Peyer's patch (tissue), 4 donors: ENCODE measurements at regions not wholly inside any gene's neighbourhood (a gene's known extent, or its start where the extent isn't known, plus 50 kb on each side); places are given as distances from the start of the nearest gene placed in this dataset.

Experiments used
- DNase-seq, 3 donors: peaks; one replicate each; pipeline ENCODE4 v3.0.0-alpha.2; 2017 to 2019
- H3K27ac ChIP-seq, 4 donors: fragments of 200-600 bp; sonication (generic); one replicate each; pipeline ENCODE4 v1.5.1; 2016 to 2019
- H3K27me3 ChIP-seq, 2 donors: fragments of 200-600 bp; sonication (generic); one replicate each; pipeline ENCODE4 v1.5.1; 2019
- H3K36me3 ChIP-seq, 3 donors: fragments of 200-600 bp; sonication (generic); one replicate each; pipeline ENCODE4 v1.5.1; 2016 to 2019
- H3K4me1 ChIP-seq, 4 donors: fragments of 200-600 bp; sonication (generic); one replicate each; pipeline ENCODE4 v1.5.1; 2016 to 2019
- H3K4me3 ChIP-seq, 4 donors: fragments of 200-600 bp; sonication (generic); 1 replicate in 3 of 4; 2 replicates in 1 of 4; pipeline ENCODE4 v1.5.1; 2016 to 2019; ENCODE audit warnings: mild to moderate bottlenecking in 1 of 4
- H3K9me3 ChIP-seq, 4 donors: fragments of 200-600 bp; sonication (generic); one replicate each; pipeline ENCODE4 v1.5.1; 2016 to 2019; ENCODE audit warnings: mild to moderate bottlenecking in 1 of 4
- POLR2A ChIP-seq, 2 donors: fragments of 450-650 bp; IDR thresholded peaks; one replicate each; pipeline ENCODE4 v1.5.1; 2017; ENCODE audit warnings: antibody characterized with exemption in 2 of 2, mild to moderate bottlenecking in 2 of 2, moderate library complexity in 2 of 2
- TF ChIP-seq, protein P1 (sequence below), 6 experiments: fragments of 450-650 bp in 4 of 6; fragments of 200-600 bp in 2 of 6; sonication (generic) in 1 of 6; IDR thresholded peaks; one replicate each; pipeline ENCODE4 v1.5.1; 2017 to 2019; ENCODE audit warnings: antibody characterized with exemption in 6 of 6, mild to moderate bottlenecking in 3 of 6, moderate library complexity in 1 of 6

DNA sequence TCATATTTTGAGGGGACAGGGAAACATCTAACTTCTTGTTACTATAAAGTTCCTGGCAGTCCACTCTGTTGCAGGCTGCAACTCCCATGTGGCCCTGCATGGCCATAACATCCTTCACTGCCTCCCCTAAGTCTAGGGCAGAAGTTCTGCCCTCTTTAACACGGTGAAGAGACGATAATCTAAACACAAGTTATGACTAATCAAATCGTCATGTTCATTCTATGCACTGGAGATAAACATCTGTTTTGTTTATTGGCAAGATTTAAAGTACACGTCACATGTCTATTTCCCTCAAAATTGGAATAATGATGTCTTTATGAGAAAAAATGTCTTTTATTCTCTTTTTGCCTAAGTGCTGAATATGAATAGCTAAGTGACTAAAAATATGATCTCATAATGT, 1629.4 kb downstream of the PCDH9 start:
- H3K36me3 ChIP-seq: no peaks in the 10 kb centered on the region
- no peak overlapping the region for H3K27ac ChIP-seq
- no peak for DNase-seq
- TF ChIP-seq, protein P1, sequence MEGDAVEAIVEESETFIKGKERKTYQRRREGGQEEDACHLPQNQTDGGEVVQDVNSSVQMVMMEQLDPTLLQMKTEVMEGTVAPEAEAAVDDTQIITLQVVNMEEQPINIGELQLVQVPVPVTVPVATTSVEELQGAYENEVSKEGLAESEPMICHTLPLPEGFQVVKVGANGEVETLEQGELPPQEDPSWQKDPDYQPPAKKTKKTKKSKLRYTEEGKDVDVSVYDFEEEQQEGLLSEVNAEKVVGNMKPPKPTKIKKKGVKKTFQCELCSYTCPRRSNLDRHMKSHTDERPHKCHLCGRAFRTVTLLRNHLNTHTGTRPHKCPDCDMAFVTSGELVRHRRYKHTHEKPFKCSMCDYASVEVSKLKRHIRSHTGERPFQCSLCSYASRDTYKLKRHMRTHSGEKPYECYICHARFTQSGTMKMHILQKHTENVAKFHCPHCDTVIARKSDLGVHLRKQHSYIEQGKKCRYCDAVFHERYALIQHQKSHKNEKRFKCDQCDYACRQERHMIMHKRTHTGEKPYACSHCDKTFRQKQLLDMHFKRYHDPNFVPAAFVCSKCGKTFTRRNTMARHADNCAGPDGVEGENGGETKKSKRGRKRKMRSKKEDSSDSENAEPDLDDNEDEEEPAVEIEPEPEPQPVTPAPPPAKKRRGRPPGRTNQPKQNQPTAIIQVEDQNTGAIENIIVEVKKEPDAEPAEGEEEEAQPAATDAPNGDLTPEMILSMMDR (IDR thresholded peaks at IDR 0.05): no peak
- TF ChIP-seq POLR2A (IDR thresholded peaks at IDR 0.05): no peak
- no peaks in the 10 kb centered on the region for H3K4me1 ChIP-seq
- no peaks in the 10 kb centered on the region for H3K27me3 ChIP-seq
- no peaks in the 10 kb centered on the region for H3K9me3 ChIP-seq
- no peak overlapping the region for H3K4me3 ChIP-seq

DNA sequence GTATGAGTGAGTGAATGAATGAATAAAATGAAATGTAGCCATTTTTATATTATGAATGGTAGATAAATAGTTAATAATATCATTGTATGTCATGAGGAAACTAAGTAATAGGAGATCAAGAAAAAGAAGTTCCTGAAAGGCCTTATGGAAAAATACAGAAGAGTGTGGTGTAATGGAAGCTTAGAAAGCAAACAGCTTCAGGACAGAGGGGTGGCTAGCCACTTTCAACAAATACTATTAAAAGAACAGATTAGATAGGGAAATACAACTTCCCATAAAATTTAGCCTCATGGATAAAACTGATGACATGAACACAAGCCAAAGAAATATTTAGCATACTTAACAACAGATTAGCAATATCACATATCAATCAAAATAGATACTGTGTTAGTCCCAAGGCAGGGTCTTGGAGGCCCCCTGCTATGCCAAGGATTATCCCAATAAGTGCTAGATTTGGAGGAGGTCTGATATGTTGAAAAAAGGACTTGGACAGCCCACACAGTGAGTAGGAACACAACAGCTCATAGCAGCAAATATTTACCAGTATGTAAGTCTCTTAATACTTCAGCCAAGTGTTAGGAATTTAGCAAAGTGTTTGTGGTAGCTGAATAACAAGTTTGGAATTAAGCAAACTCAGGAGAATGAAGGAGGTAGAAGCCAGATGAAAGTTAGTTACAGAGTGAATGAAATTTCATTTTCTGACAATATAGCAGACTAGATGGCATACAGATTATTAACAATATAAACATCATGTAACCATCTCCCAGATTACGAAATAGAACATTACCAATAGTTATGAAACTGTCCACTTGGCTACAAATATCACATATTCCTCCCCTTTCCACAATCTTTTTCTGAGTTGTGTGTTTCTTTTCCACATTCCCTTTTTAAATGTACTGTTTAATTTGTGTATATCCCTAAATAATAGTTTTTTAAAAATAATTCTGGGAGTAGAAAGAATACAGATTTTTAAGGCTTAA, 1632.0 kb downstream of the PCDH9 start:
- DNase-seq: no peak
- Histone ChIP-seq H3K9me3 (no peaks in the 10 kb centered on the region), H3K4me3 (no peak overlapping the region), H3K27ac (no peak overlapping the region), H3K36me3 (no peaks in the 10 kb centered on the region), H3K27me3 (no peaks in the 10 kb centered on the region), H3K4me1 (no peaks in the 10 kb centered on the region)
- TF ChIP-seq, protein P1 (IDR thresholded peaks at IDR 0.05): no peak
- TF ChIP-seq POLR2A (IDR thresholded peaks at IDR 0.05): no peak

DNA sequence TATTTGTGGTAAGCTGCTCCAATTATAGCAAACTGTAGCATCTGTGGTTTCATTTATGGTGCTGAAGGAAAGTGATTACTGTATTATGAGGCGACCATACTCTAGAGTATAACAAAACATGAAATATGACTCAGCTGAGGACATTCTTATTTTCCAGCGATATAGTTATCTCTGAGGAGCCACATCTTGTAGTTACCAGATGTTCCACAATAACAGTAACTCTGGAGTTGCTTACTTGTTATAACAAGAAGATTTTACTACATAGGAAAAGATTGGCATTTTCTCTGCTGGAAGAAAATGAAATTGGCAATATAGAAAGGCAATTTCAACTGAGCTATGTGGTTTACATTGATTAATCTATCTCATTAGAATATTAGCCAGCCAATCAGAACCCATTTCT, 1634.2 kb downstream of the PCDH9 start:
- no peak overlapping the region for H3K27ac ChIP-seq
- DNase-seq: no peak
- no peaks in the 10 kb centered on the region for H3K27me3 ChIP-seq
- no peaks in the 10 kb centered on the region for H3K9me3 ChIP-seq
- TF ChIP-seq POLR2A (IDR thresholded peaks at IDR 0.05): no peak
- TF ChIP-seq, protein P1 (IDR thresholded peaks at IDR 0.05): no peak
- H3K4me1 ChIP-seq: no peaks in the 10 kb centered on the region
- H3K36me3 ChIP-seq: no peaks in the 10 kb centered on the region
- no peak overlapping the region for H3K4me3 ChIP-seq

DNA sequence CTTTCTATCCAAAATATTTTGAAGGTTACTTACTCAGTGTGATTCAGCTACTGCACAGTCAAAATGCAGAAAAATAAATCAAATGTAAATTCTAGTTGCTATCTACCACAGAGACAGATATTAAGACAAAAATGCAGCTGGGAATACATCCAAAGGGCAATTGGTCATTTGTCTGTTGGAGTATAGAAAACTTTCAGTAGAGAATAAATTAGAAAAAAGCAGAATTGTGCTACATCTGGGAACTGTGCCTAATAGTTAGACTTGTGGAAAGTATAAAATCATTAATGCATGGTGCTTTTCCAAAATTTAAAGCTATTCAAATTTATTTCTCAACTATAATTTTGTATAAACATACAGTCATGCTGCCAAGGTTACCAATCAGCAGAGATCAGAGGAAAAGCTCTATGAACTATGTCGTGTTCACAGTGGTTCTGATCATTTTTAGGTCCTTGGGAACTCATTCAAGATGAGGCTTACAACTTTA, 1635.8 kb downstream of the PCDH9 start:
- TF ChIP-seq, protein P1 (IDR thresholded peaks at IDR 0.05): no peak
- no peak for TF ChIP-seq POLR2A (IDR thresholded peaks at IDR 0.05)
- DNase-seq: no peak
- H3K27ac ChIP-seq: no peak overlapping the region
- no peak overlapping the region for H3K4me3 ChIP-seq
- H3K27me3 ChIP-seq: no peaks in the 10 kb centered on the region
- no peaks in the 10 kb centered on the region for H3K9me3 ChIP-seq
- H3K4me1 ChIP-seq: no peaks in the 10 kb centered on the region
- H3K36me3 ChIP-seq: no peaks in the 10 kb centered on the region

DNA sequence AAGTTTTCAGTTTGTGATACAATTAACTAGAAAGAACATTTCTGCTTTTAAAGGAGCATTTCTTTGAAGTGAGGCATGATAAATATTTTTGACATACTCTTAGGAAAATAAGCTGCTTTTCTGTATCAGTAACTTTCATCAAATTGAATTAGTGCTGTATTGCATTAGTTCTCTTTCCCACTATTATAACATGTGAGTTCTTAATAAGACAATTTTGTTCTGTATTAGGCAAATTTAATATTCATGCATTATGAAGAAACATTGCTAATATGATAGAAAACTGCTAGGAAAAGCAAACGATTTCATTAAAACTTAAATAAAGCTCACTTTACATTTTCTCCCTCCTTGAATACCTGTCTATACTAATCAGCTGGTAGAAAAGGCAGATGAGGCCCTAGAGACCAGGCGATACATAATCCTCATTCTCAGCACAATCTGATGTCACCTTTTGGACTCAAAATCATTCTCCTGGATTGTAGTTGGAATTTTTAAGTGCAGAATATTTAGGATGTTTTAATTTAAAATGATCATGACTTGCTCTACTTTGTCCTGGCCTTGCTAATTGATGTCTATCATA, 1636.8 kb downstream of the PCDH9 start:
- no peaks in the 10 kb centered on the region for H3K4me1 ChIP-seq
- H3K36me3 ChIP-seq: no peaks in the 10 kb centered on the region
- H3K9me3 ChIP-seq: no peaks in the 10 kb centered on the region
- DNase-seq: no peak
- H3K4me3 ChIP-seq: no peak overlapping the region
- no peak overlapping the region for H3K27ac ChIP-seq
- no peaks in the 10 kb centered on the region for H3K27me3 ChIP-seq
- TF ChIP-seq, protein P1 (IDR thresholded peaks at IDR 0.05): no peak
- TF ChIP-seq POLR2A (IDR thresholded peaks at IDR 0.05): no peak
